SK-N-SH treated with all-trans-retinoic acid at 6 μM for 48 hours (cell line): ENCODE measurements at regions not wholly inside any gene's neighbourhood (a gene's known extent, or its start where the extent isn't known, plus 50 kb on each side); places are given as distances from the start of the nearest gene placed in this dataset.

ENCODE experiments used
- ATAC-seq: fragments of 200-7000 bp; cut with Tn5 transposase; 3 replicates; pipeline ENCODE4 v1.9.1; 2020; ENCODE audit warnings: mild to moderate bottlenecking, moderate library complexity
- ARNTL ChIP-seq: fragments of 450-650 bp; formaldehyde crosslinking; IDR thresholded peaks from 2 replicates; pipeline ENCODE4 v1.5.0; 2020; ENCODE audit warnings: low read depth, mild to moderate bottlenecking, moderate library complexity, borderline replicate concordance
- BACH2 ChIP-seq: fragments of 250-450 bp; sonication (Bioruptor Pico); IDR thresholded peaks from 2 replicates; pipeline ENCODE4 v1.9.0; 2021; ENCODE audit warnings: mild to moderate bottlenecking, borderline replicate concordance
- CSDC2 ChIP-seq: fragments of 250-450 bp; sonication (Bioruptor Pico); IDR thresholded peaks from 2 replicates; pipeline ENCODE4 v1.5.0; 2020; ENCODE audit warnings: mild to moderate bottlenecking, moderate library complexity
- ESRRG ChIP-seq: fragments of 250-450 bp; sonication (Bioruptor Pico); IDR thresholded peaks from 2 replicates; pipeline ENCODE4 v1.6.1; 2021; ENCODE audit warnings: mild to moderate bottlenecking
- GLIS3 ChIP-seq: fragments of 250-450 bp; sonication (Bioruptor Pico); IDR thresholded peaks from 2 replicates; pipeline ENCODE4 v1.5.0; 2020; ENCODE audit warnings: mild to moderate bottlenecking, moderate library complexity
- ISL1 ChIP-seq: fragments of 250-450 bp; sonication (Bioruptor Pico); IDR thresholded peaks from 2 replicates; pipeline ENCODE4 v2.1.2; 2022; ENCODE audit warnings: mild to moderate bottlenecking, moderate library complexity
- OSR1 ChIP-seq: fragments of 250-450 bp; sonication (Bioruptor Pico); IDR thresholded peaks from 2 replicates; pipeline ENCODE4 v1.8.0; 2022; ENCODE audit warnings: moderate library complexity, mild to moderate bottlenecking, inconsistent platforms
- PPARA ChIP-seq: fragments of 250-450 bp; sonication (Bioruptor Pico); IDR thresholded peaks from 2 replicates; pipeline ENCODE4 v1.5.0; 2020; ENCODE audit warnings: mild to moderate bottlenecking, borderline replicate concordance
- RARB ChIP-seq: fragments of 250-450 bp; sonication (Bioruptor Pico); IDR thresholded peaks from 2 replicates; pipeline ENCODE4 v1.8.0; 2021; ENCODE audit warnings: mild to moderate bottlenecking, moderate library complexity
- SNAI2 ChIP-seq: fragments of 250-450 bp; sonication (Bioruptor Pico); IDR thresholded peaks from 2 replicates; pipeline ENCODE4 v1.5.0; 2020; ENCODE audit warnings: mild to moderate bottlenecking, moderate library complexity
- TCF4 ChIP-seq: fragments of 250-450 bp; sonication (Bioruptor Pico); IDR thresholded peaks from 2 replicates; pipeline ENCODE4 v1.8.0; 2021; ENCODE audit warnings: mild to moderate bottlenecking, moderate library complexity, borderline replicate concordance
- TOX ChIP-seq: fragments of 250-450 bp; sonication (Bioruptor Pico); IDR thresholded peaks from 2 replicates; pipeline ENCODE4 v1.8.0; 2021; ENCODE audit warnings: mild to moderate bottlenecking, moderate library complexity, borderline replicate concordance
- ZC3H10 ChIP-seq: fragments of 250-450 bp; sonication (Bioruptor Pico); IDR thresholded peaks from 2 replicates; pipeline ENCODE4 v1.5.1; 2021; ENCODE audit warnings: mild to moderate bottlenecking, moderate library complexity
- ZFP3 ChIP-seq: fragments of 250-450 bp; sonication (Bioruptor Pico); IDR thresholded peaks from 2 replicates; pipeline ENCODE4 v1.5.0; 2020; ENCODE audit warnings: mild to moderate bottlenecking, moderate library complexity
- ZFP30 ChIP-seq: fragments of 450-650 bp; formaldehyde crosslinking; IDR thresholded peaks from 2 replicates; pipeline ENCODE4 v1.5.0; 2022; ENCODE audit warnings: mild to moderate bottlenecking, moderate library complexity
- ZNF565 ChIP-seq: fragments of 450-650 bp; formaldehyde crosslinking; conservative IDR thresholded peaks from 2 replicates; pipeline ENCODE4 v1.5.0; 2020; ENCODE audit warnings: low read depth, mild to moderate bottlenecking, moderate library complexity
- ZNF70 ChIP-seq: fragments of 450-650 bp; formaldehyde crosslinking; IDR thresholded peaks from 2 replicates; pipeline ENCODE4 v1.5.0; 2020; ENCODE audit warnings: mild to moderate bottlenecking, moderate library complexity
- ZNF8 ChIP-seq: fragments of 450-650 bp; formaldehyde crosslinking; IDR thresholded peaks from 2 replicates; pipeline ENCODE4 v1.5.0; 2020; ENCODE audit warnings: mild to moderate bottlenecking, moderate library complexity
- TF ChIP-seq, protein P1 (sequence below): fragments of 250-450 bp; sonication (Bioruptor Pico); IDR thresholded peaks from 2 replicates; pipeline ENCODE4 v1.5.1; 2020; ENCODE audit warnings: low read depth, mild to moderate bottlenecking, moderate library complexity
- TF ChIP-seq, protein P2 (sequence below): fragments of 250-450 bp; sonication (Bioruptor Pico); IDR thresholded peaks from 2 replicates; pipeline ENCODE4 v1.8.0; 2020; ENCODE audit warnings: mild to moderate bottlenecking, moderate library complexity, borderline replicate concordance
- TF ChIP-seq, protein P3 (sequence below): fragments of 250-450 bp; sonication (Bioruptor Pico); IDR thresholded peaks from 2 replicates; pipeline ENCODE4 v1.8.0; 2021; ENCODE audit warnings: low read depth, mild to moderate bottlenecking, moderate library complexity, borderline replicate concordance
- TF ChIP-seq, protein P4 (sequence below): fragments of 250-450 bp; sonication (Bioruptor Pico); IDR thresholded peaks from 2 replicates; pipeline ENCODE4 v1.5.0; 2020; ENCODE audit warnings: mild to moderate bottlenecking, moderate library complexity

DNA sequence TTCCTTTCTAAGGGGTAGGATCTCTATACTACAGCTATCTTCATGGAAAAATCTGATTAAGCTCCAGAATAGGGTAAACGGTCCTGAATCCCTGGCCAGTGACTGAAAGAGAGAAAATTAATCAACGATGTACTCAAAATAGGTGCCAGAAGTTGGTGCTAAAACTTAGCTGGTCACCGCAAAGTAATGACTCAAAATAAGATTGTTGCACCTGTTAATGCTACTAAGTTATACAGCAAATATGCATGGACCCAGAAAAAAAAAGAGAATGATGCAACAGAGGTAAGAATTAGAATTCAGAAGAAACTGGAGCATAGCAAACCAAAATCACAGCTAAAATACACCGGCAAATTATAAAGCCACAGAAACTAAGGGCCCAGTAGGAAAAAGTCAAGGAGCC lies 239.7 kb upstream of the FAM241A start:
- TF ChIP-seq PPARA (CRISPR knock-in tag) (no peak), ZNF8 (CRISPR knock-in tag) (no peak), ZFP3 (CRISPR knock-in tag) (no peak), RARB (CRISPR knock-in tag) (no peak), TOX (CRISPR knock-in tag) (no peak), ZFP30 (no peak), ESRRG (CRISPR knock-in tag) (no peak), ISL1 (no peak), ARNTL (CRISPR knock-in tag) (no peak), ZC3H10 (no peak), SNAI2 (CRISPR knock-in tag) (no peak), CSDC2 (CRISPR knock-in tag) (no peak), TCF4 (CRISPR knock-in tag) (no peak), BACH2 (CRISPR knock-in tag) (no peak)
- TF ChIP-seq, protein P1, sequence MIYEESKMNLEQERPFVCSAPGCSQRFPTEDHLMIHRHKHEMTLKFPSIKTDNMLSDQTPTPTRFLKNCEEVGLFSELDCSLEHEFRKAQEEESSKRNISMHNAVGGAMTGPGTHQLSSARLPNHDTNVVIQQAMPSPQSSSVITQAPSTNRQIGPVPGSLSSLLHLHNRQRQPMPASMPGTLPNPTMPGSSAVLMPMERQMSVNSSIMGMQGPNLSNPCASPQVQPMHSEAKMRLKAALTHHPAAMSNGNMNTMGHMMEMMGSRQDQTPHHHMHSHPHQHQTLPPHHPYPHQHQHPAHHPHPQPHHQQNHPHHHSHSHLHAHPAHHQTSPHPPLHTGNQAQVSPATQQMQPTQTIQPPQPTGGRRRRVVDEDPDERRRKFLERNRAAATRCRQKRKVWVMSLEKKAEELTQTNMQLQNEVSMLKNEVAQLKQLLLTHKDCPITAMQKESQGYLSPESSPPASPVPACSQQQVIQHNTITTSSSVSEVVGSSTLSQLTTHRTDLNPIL (CRISPR knock-in tag), result no peak
- TF ChIP-seq, protein P2, sequence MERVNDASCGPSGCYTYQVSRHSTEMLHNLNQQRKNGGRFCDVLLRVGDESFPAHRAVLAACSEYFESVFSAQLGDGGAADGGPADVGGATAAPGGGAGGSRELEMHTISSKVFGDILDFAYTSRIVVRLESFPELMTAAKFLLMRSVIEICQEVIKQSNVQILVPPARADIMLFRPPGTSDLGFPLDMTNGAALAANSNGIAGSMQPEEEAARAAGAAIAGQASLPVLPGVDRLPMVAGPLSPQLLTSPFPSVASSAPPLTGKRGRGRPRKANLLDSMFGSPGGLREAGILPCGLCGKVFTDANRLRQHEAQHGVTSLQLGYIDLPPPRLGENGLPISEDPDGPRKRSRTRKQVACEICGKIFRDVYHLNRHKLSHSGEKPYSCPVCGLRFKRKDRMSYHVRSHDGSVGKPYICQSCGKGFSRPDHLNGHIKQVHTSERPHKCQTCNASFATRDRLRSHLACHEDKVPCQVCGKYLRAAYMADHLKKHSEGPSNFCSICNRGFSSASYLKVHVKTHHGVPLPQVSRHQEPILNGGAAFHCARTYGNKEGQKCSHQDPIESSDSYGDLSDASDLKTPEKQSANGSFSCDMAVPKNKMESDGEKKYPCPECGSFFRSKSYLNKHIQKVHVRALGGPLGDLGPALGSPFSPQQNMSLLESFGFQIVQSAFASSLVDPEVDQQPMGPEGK (CRISPR knock-in tag), result no peak
- ATAC-seq, result no peak

DNA sequence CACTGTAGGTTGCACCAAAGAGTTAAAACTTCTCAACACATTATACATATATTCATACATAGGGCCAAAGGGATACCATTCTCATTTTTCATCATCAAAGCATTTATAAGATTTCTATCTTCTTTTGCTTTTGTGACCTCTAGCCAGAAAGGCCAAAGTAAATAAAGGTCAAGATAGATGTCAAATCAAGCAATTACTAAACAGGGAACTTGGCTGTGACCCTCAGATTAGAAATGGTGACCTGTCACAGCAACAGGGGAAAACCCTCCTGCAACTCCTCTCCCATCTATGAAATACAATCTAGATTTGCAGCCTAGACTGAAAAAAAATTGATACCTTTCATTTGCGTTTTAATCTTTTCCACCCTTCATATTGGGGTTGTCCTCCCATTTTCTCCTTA lies 225.6 kb upstream of the FAM241A start:
- no peak for ATAC-seq
- TF ChIP-seq ZFP30, result no peak
- no peak for TF ChIP-seq ESRRG (CRISPR knock-in tag)
- TF ChIP-seq ARNTL (CRISPR knock-in tag), result no peak
- no peak for TF ChIP-seq ZNF70
- TF ChIP-seq, protein P2 (CRISPR knock-in tag), result no peak
- TF ChIP-seq, protein P3, sequence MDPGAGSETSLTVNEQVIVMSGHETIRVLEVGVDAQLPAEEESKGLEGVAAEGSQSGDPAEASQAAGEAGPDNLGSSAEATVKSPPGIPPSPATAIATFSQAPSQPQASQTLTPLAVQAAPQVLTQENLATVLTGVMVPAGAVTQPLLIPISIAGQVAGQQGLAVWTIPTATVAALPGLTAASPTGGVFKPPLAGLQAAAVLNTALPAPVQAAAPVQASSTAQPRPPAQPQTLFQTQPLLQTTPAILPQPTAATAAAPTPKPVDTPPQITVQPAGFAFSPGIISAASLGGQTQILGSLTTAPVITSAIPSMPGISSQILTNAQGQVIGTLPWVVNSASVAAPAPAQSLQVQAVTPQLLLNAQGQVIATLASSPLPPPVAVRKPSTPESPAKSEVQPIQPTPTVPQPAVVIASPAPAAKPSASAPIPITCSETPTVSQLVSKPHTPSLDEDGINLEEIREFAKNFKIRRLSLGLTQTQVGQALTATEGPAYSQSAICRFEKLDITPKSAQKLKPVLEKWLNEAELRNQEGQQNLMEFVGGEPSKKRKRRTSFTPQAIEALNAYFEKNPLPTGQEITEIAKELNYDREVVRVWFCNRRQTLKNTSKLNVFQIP (CRISPR knock-in tag), result no peak
- TF ChIP-seq, protein P4, sequence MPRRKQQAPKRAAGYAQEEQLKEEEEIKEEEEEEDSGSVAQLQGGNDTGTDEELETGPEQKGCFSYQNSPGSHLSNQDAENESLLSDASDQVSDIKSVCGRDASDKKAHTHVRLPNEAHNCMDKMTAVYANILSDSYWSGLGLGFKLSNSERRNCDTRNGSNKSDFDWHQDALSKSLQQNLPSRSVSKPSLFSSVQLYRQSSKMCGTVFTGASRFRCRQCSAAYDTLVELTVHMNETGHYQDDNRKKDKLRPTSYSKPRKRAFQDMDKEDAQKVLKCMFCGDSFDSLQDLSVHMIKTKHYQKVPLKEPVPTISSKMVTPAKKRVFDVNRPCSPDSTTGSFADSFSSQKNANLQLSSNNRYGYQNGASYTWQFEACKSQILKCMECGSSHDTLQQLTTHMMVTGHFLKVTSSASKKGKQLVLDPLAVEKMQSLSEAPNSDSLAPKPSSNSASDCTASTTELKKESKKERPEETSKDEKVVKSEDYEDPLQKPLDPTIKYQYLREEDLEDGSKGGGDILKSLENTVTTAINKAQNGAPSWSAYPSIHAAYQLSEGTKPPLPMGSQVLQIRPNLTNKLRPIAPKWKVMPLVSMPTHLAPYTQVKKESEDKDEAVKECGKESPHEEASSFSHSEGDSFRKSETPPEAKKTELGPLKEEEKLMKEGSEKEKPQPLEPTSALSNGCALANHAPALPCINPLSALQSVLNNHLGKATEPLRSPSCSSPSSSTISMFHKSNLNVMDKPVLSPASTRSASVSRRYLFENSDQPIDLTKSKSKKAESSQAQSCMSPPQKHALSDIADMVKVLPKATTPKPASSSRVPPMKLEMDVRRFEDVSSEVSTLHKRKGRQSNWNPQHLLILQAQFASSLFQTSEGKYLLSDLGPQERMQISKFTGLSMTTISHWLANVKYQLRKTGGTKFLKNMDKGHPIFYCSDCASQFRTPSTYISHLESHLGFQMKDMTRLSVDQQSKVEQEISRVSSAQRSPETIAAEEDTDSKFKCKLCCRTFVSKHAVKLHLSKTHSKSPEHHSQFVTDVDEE (CRISPR knock-in tag), result no peak
- TF ChIP-seq GLIS3 (CRISPR knock-in tag), result no peak
- TF ChIP-seq TCF4 (CRISPR knock-in tag), result no peak
- no peak for TF ChIP-seq ZC3H10
- no peak for TF ChIP-seq PPARA (CRISPR knock-in tag)
- no peak for TF ChIP-seq OSR1 (CRISPR knock-in tag)

DNA sequence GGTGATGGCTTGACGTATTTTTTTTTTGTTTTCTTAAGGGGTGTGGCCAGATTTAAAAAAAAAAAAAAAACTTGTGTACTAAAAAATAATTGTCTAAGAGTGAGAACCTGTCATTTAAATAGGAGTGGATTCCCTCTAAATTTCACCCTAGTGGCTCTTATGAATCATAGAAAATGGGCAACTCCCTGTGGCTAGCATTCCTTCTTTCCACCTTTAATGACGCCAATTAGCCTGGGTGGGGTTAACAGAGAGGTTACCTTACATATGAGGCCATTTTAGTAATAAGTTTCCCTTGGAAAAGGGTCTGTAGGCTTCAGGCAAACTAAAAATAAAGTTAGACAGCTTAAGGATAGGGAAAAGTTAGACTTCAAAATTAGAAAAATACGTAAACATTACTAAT lies 223.5 kb upstream of the FAM241A start:
- no peak for ATAC-seq
- TF ChIP-seq ZFP30 (no peak), CSDC2 (CRISPR knock-in tag) (no peak), ZNF565 (CRISPR knock-in tag) (no peak), TCF4 (CRISPR knock-in tag) (no peak), PPARA (CRISPR knock-in tag) (no peak), ISL1 (no peak), ZNF8 (CRISPR knock-in tag) (no peak), ZNF70 (no peak)
- TF ChIP-seq, protein P4 (CRISPR knock-in tag), result no peak
- TF ChIP-seq, protein P1 (CRISPR knock-in tag), result no peak
